Body of pancreas (tissue), 4 donors: ENCODE measurements at regions not wholly inside any gene's neighbourhood (a gene's known extent, or its start where the extent isn't known, plus 50 kb on each side); places are given as distances from the start of the nearest gene placed in this dataset.

Experiments
- ATAC-seq: fragments of 150-250 bp; one replicate; pipeline ENCODE4 v1.9.1; 2016
- DNase-seq, 4 donors: peaks; one replicate each; pipeline ENCODE4 v3.0.0-alpha.2; 2019
- H3K27ac ChIP-seq, 4 donors: fragments of 200-600 bp; sonication (generic); 1 replicate in 3 of 4; 2 replicates in 1 of 4; pipeline versions ENCODE4 v1.5.1 to v1.6.1; 2016 to 2019; ENCODE audit warnings: mild to moderate bottlenecking in 1 of 4, mixed read lengths in 1 of 4, moderate library complexity in 1 of 4
- H3K27me3 ChIP-seq, 2 donors: fragments of 200-600 bp; sonication (generic); one replicate each; pipeline ENCODE4 v1.6.0; 2016; ENCODE audit warnings: mild to moderate bottlenecking in 1 of 2
- H3K36me3 ChIP-seq, 2 donors: fragments of 200-600 bp; sonication (generic); replicated peaks in 1 of 2; 2 replicates each; pipeline ENCODE4 v1.5.1; 2016; ENCODE audit warnings: low read depth in 2 of 2; ENCODE audit not compliant: insufficient read depth in 1 of 2
- H3K4me1 ChIP-seq: fragments of 200-600 bp; sonication (generic); one replicate; pipeline ENCODE4 v1.6.0; 2016
- H3K4me3 ChIP-seq, 2 donors: fragments of 200-600 bp; sonication (generic); 1 replicate in 1 of 2; 2 replicates in 1 of 2; pipeline ENCODE4 v1.5.1; 2016 to 2019
- H3K9me3 ChIP-seq, 3 donors: fragments of 200-600 bp; sonication (generic); 1 replicate in 2 of 3; 2 replicates in 1 of 3; pipeline ENCODE4 v1.5.1; 2016
- CTCF ChIP-seq, 7 experiments: fragments of 450-650 bp in 4 of 7; fragments of 200-600 bp in 3 of 7; sonication (generic) in 3 of 7; IDR thresholded peaks; one replicate each; pipeline ENCODE4 v1.5.1; 2016 to 2019; ENCODE audit warnings: antibody characterized with exemption in 7 of 7
- POLR2A ChIP-seq, 3 donors: fragments of 450-650 bp; IDR thresholded peaks; one replicate each; pipeline ENCODE4 v1.6.1; 2016; ENCODE audit warnings: antibody characterized with exemption in 3 of 3, mild to moderate bottlenecking in 2 of 3
- WGBS, 2 donors: methylation state at CpG; one replicate each; pipeline ENCODE4 v1.1.5; 2017; 5-methylcytosine and 5-hydroxymethylcytosine counted together
- intact Hi-C: fragments of 100-400 bp; cut with DNase I; formaldehyde crosslinking; loops from one replicate; pipeline ENCODE4 v1.15.1; 2023

- H3K36me3 ChIP-seq: no peaks in the 10 kb centered on the region
- no peak overlapping the region for H3K4me3 ChIP-seq
- no peak for TF ChIP-seq CTCF (IDR thresholded peaks at IDR 0.05)
- TF ChIP-seq POLR2A (IDR thresholded peaks at IDR 0.05): no peak
- WGBS, 2 donors: 33% methylated on average over 5 of the region's 5 CpGs
- no peaks in the 10 kb centered on the region for H3K4me1 ChIP-seq
- intact Hi-C loops: no loop called here
- no peaks in the 10 kb centered on the region for H3K27me3 ChIP-seq
- H3K27ac ChIP-seq: no peak overlapping the region
- H3K9me3 ChIP-seq: no peaks in the 10 kb centered on the region
- ATAC-seq: no peak
- DNase-seq: no peak
These were observed 184.6 kb downstream of the RAMP3 start for GRCh38 chr7:45342236-45342635.

- H3K4me1 ChIP-seq: no peaks in the 10 kb centered on the region
- intact Hi-C loops: no loop called here
- H3K9me3 ChIP-seq: no peaks in the 10 kb centered on the region
- TF ChIP-seq CTCF (IDR thresholded peaks at IDR 0.05) (no peak), POLR2A (IDR thresholded peaks at IDR 0.05) (no peak)
- no peaks in the 10 kb centered on the region for H3K27me3 ChIP-seq
- no peaks in the 10 kb centered on the region for H3K36me3 ChIP-seq
- WGBS, 2 donors: 34 to 38% methylated on average over 6 of the region's 6 CpGs
- no peak for ATAC-seq
- H3K4me3 ChIP-seq: no peak overlapping the region
- no peak overlapping the region for H3K27ac ChIP-seq
- DNase-seq: no peak
These were observed 186.2 kb downstream of the RAMP3 start for GRCh38 chr7:45343746-45344145.

- Histone ChIP-seq H3K4me3 (no peak overlapping the region), H3K4me1 (no peaks in the 10 kb centered on the region), H3K27me3 (no peaks in the 10 kb centered on the region), H3K9me3 (no peaks in the 10 kb centered on the region), H3K36me3 (no peaks in the 10 kb centered on the region), H3K27ac (no peak overlapping the region)
- intact Hi-C loops: no loop called here
- TF ChIP-seq POLR2A (IDR thresholded peaks at IDR 0.05): no peak
- TF ChIP-seq CTCF (IDR thresholded peaks at IDR 0.05): no peak
- 45 to 47% methylated on average over 2 of the region's 2 CpGs for WGBS, 2 donors
- DNase-seq: no peak
- no peak for ATAC-seq
These were observed 190.2 kb downstream of the RAMP3 start for GRCh38 chr7:45347804-45348203.

GRCh38 chr7:45349090-45349489 lies 191.5 kb downstream of the RAMP3 start:
- no peak overlapping the region for H3K27ac ChIP-seq
- DNase-seq: no peak
- H3K27me3 ChIP-seq: no peaks in the 10 kb centered on the region
- WGBS, 2 donors: 74 to 84% methylated on average over 4 of the region's 4 CpGs
- no peaks in the 10 kb centered on the region for H3K36me3 ChIP-seq
- H3K9me3 ChIP-seq: no peaks in the 10 kb centered on the region
- H3K4me3 ChIP-seq: no peak overlapping the region
- no peak for ATAC-seq
- H3K4me1 ChIP-seq: no peaks in the 10 kb centered on the region
- TF ChIP-seq POLR2A (IDR thresholded peaks at IDR 0.05) (no peak), CTCF (IDR thresholded peaks at IDR 0.05) (no peak)
- intact Hi-C loops: no loop called here

- Histone ChIP-seq H3K36me3 (no peaks in the 10 kb centered on the region), H3K4me3 (no peak overlapping the region), H3K4me1 (no peaks in the 10 kb centered on the region), H3K27ac (no peak overlapping the region), H3K9me3 (no peaks in the 10 kb centered on the region), H3K27me3 (no peaks in the 10 kb centered on the region)
- no peak for ATAC-seq
- TF ChIP-seq CTCF (IDR thresholded peaks at IDR 0.05) (no peak), POLR2A (IDR thresholded peaks at IDR 0.05) (no peak)
- intact Hi-C loops: no loop called here
- WGBS, 2 donors: 74 to 81% methylated on average over 3 of the region's 3 CpGs
- DNase-seq: no peak
These were observed 193.3 kb downstream of the RAMP3 start for GRCh38 chr7:45350896-45351295.
